GM18498 (cell line): ENCODE measurements at regions not wholly inside any gene's neighbourhood (a gene's known extent, or its start where the extent isn't known, plus 50 kb on each side); places are given as distances from the start of the nearest gene placed in this dataset.
A peak's percentile ranks its signal among the peaks of the same experiment; 100 is the strongest.

Experiments
- ATAC-seq: cut with Tn5 transposase; IDR thresholded peaks from one replicate; pipeline ENCODE4 v1.9.1; 2021; ENCODE audit warnings: mild to moderate bottlenecking, moderate library complexity; ENCODE audit not compliant: unreplicated experiment

DNA sequence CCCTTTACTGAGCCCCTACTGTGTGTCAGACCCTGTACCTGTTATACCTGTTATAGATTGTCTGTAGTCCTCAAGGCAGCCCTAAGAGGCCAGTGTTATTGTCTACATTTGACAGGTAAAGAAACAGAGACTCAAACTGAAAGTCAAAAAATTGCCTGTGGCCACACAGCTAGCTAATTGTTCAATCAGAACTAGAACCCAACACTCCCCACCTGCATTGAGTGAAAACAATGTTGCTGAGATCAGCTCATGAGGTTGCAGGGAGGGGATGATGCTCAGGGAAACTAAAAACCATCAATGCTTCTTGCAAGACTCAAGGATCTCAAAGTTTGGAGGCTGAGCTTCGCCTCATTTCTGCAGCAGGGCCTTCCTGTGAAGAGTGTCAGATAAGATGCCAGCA, 109.5 kb upstream of the LMO4 start:
- no peak for ATAC-seq

DNA sequence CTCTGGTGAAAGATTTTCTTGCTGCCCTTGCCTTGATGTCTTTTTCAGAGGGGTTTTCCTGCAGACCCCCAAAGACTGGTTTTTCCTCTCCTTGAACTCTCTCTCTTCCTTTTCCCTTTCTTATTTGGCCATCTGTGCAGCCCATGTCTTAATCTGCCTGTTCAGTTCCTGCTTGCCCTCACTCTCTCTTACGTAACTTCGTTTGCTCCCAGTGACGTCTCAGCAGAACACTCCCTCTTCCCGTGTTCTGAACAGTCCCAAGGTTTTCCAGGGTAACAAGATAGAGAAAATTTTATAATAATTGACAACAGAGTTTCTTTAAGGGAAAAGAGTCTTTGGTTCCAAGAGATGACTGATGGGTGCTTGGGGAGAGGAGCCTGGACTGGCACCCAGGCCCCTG, 109.1 kb upstream of the LMO4 start:
- no peak for ATAC-seq

GRCh38 chr1:87220993-87221392, 107.7 kb upstream of the LMO4 start:
- no peak for ATAC-seq

DNA sequence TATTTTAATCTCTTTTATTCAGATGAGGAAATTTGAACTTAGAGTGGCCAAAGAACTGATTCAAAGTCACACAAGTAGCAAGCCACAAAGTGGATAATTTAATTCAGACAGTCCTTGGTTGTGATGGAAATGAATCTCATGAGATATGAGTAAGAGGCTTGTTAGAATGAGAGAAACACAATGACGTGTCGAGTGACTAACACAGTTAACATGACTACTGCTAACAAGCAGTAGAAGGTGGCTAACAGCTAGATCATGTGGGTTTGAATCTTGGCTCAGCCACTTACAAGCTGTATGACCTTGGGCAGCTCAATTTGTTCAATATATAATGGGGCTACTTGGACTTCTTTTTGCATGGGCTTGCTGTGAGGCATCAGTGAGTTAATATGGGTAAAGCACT, 104.5 kb upstream of the LMO4 start:
- ATAC-seq = no peak

DNA sequence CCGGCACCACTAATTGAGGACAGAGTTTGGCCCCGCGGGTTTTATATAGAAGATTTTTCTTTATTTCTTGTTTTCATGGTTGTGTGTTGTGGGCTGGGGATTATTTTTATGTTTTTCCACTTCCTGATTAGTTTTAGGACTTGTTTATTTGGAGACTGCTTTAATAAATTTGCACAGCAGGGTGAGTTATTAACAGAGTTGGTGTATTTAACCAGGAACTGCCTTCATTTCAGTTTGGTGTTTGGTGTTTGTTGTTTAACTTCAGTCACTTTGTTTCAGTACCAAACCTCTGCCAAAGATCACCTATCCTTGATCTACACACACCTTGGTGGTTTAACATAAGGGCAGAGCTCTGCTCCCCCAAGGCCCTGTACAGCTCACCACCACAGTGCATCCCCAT, 103.5 kb upstream of the LMO4 start:
- no peak for ATAC-seq

- ATAC-seq = no peak
Observed at GRCh38 chr1:87226341-87226760, 102.3 kb upstream of the LMO4 start.

DNA sequence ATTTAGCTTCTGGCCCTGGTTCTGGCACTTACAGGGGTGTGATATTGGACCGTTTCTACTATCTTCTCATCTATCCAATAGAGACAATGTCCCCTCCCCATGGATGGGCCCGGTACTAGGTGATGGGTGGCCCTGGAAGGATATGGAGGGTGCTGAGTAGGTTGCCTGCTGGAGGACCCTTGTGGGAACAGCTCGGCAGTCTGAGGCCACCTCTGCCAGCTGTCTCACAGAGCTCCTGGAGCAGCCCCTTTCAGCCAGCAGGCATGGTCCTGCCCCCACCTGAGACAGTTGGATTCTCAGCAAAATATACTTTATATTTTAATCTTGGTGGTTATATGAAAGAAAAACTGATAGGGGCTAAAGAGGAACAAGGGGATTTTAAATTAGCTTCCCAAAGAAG, 101.0 kb upstream of the LMO4 start:
- ATAC-seq = no peak

DNA sequence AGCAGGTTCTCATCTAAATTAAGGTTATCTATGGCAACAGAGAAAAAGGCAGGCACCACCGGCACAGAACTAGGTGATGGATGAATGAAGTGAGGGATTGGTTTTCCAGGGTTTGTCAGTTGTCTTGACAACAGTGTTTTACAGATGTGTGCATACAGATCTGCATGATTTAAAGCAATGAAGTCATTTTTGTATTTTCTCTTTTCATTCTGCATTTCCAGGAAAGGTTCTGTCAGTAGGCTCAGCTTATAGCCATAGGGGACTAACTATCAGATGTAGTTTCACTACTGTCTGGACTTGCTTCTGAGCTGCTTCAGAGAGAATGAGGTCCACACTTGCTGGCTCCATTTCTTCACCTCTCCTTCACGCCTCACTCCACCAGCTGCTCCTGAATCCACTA, 98.2 kb upstream of the LMO4 start:
- no peak for ATAC-seq

DNA sequence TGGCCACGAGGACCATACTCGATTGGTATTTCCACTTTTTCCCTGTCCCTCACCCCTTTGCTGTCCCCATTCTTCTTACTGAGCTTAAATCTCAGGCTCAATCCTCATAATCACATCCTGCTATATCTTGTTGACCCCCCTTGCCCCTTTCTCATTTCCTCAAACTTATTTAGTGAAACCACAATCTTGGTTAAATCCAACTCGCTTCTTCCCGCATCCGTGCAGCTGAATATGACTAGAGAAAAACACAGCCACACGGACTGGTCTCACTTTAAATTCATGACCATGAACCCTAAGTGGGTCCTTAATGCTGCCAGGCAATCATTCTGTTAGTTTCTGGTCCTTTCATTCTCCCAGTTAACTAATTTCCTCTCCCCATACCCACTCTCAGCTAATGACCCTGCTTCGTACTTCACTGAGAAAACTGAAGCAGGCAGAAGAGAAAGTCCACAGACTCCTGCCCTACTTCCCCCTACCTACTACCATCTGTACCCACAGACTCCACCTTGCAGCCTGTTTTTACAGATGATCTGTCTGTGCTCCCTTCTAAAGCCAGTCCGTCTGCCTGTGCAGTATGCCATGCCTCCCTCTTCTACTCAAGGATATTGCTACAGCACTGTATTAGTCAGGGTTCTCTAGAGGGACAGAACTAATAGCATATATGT, 96.8 kb upstream of the LMO4 start:
- peak; percentile 63 for ATAC-seq

DNA sequence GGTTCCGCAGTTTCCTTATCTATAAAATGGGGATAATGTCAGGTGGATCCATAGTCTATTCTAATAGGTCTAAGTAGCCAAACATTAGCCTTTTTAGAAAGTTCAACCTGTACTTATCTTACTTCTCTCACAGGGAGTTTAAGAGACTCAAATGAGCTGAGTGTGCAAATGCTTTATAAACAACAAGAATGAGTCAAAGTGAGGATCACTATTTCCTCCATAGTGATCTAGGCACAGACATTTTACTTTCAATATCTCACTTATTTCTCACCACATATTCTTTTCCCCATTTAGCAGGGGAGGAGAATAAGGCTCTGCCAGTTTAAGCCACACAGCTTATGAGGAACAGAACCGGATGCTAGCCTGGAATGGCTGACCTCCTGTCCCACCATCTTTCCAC, 92.1 kb upstream of the LMO4 start:
- ATAC-seq = no peak

- ATAC-seq = no peak
Observed at GRCh38 chr1:87239997-87240605, 88.6 kb upstream of the LMO4 start.

DNA sequence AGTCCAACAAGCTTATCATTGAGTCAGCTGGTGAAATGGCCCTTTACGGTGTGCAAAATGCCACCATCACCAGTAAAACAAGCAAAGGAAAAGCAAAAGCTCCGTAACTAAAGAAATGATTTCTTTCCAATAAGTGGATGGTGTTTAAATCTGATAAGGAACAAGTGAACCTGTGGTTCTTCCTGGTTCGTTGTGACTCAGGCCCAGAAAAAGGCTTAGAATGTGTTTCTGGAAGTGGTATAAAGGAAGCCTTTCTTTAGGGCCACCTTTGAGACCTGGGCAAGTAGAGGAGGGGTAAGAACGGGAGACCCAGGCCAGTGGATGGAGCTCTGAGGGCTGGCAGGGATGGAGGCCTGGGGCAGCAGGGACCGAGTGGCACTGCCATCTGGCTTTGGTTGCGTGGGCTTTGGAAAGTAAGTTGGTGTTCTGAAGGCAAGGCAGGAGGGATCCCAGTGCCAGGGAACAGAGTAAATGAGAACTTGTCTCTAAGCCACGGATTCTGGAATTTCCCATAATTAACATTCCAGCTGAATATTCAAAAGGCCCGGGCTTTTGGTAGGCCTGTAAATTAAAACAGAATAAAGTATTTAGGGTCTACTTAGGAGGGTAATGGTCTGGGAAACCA, 87.9 kb upstream of the LMO4 start:
- no peak for ATAC-seq

- no peak for ATAC-seq
Observed at GRCh38 chr1:87242445-87243185, 86.1 kb upstream of the LMO4 start.

- ATAC-seq = no peak
Observed at GRCh38 chr1:87243573-87243972, 85.1 kb upstream of the LMO4 start.

- ATAC-seq = no peak
Observed at GRCh38 chr1:87246436-87246835, 82.2 kb upstream of the LMO4 start.

DNA sequence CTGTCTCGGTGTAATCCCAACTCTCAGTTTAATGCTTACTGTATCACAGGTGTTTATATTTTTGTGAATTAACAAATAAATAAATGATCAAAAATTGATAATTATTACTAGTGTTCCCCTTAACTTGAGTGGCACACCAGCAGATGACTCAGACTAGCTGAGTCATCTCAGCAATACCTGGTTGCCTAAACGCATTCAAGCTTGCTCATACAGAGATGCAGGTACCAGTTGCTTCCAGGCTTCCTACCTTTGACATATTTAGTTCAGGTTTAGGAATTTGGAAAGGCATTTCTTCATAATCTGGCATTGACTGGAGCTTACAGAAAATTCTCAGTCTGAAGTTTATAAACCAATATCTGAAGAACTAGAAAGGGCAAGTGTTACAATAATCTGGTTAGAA, 78.9 kb upstream of the LMO4 start:
- ATAC-seq = no peak

- no peak for ATAC-seq
Observed at GRCh38 chr1:87250336-87250735, 78.3 kb upstream of the LMO4 start.

DNA sequence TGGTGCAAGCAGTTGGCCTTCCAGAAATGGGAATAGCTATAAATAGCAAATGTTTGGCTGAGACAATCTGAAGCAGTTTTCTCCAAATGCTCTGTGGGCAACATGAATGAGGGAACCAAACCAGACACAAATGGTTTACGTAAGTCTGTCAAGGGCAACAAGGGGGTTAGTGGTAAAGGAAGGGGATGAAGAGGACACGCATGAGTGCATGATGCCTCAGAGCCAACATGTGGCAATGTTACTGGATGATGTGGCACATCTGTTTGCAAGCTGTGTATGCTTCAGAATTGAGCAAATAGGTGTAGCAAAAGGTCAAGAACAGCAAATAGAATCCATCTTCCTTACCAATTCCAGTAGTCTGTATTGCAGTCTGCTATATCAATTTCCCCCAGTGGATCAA, 76.3 kb upstream of the LMO4 start:
- no peak for ATAC-seq

DNA sequence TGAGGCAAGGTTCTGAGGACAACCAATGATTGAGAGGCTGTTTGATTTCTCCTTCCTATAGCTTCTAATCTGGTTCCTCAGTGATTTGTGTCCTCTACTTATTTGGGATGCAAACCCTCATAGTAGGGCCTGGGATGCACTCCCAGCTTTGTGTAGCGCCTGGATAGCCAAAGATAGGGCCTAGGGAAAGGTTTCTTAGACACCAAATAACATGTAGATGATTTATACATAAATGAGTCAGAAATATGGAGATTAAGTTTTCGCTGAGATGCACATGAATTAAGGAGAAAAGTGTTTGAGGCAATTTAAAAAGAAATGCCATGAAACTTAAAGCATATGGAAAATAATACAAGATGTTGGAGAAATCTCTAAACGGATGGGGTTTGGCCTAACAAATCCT, 66.0 kb upstream of the LMO4 start:
- ATAC-seq = no peak

DNA sequence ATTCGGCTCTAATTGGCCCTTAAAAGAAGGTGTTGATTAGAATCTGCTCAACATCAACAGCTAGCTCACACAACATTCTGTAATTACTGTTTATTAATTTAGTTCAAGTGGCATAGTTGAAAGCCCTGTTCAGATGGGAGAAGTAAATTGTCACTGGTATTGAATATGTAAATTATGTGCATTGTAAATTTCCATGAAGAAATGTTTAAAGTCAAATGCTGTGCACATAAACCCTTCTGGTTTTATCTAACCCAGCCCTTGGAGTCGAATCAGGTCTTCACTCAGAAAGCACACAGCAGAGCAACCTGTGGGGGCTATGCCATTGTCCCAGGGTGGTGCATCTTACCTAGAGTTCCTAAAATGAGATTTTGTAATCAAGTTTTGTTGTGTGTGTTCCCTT, 65.4 kb upstream of the LMO4 start:
- ATAC-seq = no peak

GRCh38 chr1:87263785-87264184, 64.9 kb upstream of the LMO4 start:
- no peak for ATAC-seq

GRCh38 chr1:87264976-87265375, 63.7 kb upstream of the LMO4 start:
- no peak for ATAC-seq
